T-helper 1 cell (primary cell): ENCODE measurements at regions not wholly inside any gene's neighbourhood (a gene's known extent, or its start where the extent isn't known, plus 50 kb on each side); places are given as distances from the start of the nearest gene placed in this dataset.
"Not testable (repeated sequence)": the region's sequence is repeated elsewhere in the genome, so short reads cannot be mapped to it uniquely, and the experiment has no call there.

Experiments
- DNase-seq, 5 donors: peaks; one replicate each; pipeline ENCODE4 v3.0.0-alpha.2; 2012 to 2020

DNA sequence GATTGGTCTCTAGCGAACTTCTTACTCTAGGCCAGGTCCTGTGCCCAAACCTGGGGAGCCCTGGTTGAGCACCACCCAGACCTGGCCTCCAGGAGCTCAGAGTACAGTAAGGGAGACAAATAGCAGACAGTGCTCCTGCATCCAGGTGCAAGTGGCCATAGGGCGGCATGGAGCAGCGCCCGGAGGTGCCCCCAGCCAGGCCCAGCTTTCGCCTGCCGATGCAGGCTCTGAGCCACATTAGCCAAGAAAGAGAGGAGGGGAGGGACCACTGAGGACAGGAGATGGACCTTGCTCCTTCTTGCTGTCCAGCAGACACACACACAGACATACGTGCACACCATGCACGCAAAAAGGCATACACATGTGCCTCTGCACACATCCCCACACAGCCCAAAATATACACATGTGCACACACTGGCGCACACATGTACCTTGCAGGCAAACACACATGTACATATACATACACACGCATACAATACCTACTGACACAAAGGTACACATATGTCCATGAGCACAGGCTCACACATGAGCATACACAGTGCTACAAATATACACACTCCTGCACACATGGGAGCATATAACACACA, 68.7 kb upstream of the FGF3 start:
- no peak for DNase-seq

DNA sequence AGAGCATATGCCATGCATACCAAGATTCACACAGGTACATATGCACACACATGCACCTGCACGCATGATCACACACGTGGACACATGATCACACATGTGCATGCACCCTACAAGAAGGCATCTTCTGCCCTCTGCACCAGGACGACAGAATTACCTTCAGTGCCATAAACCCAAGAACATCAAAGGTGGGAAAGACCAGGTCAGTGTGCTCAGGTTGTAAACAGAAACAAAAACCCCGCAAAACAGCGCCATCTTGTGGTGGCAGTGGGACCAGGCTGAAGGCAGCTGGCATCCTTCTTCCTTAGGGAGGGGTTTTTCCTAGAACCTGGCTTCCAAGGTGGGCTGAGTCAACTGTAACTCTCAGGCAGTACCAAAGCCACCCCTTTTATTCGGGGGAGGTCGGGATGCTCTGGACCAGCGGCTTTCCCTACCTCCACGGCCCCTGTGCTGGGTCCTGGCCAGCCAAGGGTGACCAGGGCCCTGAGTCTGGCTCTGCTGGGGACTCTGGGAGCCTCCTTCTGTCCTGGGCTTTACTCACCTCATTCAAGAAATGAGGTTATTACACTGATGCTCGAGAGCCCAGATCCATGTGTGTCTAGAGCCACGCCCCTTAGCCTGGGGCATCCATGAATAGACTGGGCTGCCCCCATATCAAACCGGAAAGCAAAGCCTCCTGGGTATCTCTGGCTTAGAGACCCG, 69.4 kb upstream of the FGF3 start:
- peak in 4 of 5 donors; percentile 40 to 65 (median 46) for DNase-seq

DNA sequence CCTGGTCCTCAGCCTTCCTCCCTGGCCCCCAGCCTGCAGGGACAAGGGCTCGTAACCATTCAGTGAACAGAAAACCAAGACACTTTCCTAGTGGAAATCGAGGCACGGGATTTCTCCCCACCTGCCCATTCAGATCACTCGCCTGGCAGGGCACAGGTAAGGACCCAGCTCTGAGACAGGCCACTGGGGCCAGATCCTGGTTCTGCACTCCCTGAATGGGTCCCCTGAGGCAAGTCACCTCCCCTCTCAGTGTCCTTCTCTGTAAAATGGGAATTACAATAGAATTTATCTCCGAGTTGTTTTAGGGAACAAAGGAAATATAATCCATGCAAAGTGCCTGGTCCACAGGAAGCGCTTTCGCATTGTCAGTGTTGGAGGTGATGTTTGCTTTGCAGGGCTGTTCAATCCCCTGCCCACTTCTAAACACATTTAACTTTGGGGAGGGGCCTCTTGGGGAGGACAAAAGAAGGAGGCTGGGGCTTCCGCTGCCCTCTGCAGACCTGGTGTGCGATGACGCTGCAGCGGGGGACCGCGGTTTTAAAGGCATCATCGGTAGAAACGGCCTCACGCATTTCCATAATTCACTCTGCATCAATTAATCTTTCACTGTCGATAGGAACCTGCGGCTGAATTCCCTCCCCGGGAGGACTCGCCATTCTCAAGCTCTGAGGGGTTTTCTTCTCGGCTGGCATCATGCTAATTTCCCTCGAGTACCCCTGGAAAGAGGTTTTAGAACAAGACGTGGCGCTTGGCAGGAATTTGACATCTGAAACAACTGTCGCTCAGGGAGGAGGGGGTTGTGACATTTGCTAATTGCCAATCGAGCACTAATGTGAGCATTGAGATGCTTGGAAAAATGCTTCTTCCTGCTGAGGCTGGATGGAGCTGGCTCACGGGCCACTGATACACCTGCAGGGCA, 70.4 kb upstream of the FGF3 start:
- DNase-seq = no peak

DNA sequence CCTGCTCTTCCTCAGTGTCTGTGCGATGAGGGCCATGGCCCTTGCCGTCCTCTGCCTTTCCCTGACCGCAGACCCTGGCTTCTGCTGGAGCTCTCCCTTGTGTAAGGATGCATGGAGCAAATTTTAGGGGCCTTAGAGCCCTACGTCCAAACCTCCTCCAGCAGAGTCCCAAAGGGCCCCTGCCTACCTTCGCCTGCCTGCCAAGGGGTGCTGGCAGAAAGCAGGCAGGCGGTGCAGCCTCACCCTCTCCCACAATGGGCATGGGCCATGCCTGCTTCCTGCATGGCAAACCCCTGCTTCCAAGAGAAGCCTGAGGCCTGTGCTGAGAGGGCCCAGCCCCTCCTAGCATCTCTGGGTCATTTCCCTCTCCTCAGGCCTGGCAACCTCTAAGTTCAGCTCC, 71.3 kb upstream of the FGF3 start:
- DNase-seq = no peak

DNA sequence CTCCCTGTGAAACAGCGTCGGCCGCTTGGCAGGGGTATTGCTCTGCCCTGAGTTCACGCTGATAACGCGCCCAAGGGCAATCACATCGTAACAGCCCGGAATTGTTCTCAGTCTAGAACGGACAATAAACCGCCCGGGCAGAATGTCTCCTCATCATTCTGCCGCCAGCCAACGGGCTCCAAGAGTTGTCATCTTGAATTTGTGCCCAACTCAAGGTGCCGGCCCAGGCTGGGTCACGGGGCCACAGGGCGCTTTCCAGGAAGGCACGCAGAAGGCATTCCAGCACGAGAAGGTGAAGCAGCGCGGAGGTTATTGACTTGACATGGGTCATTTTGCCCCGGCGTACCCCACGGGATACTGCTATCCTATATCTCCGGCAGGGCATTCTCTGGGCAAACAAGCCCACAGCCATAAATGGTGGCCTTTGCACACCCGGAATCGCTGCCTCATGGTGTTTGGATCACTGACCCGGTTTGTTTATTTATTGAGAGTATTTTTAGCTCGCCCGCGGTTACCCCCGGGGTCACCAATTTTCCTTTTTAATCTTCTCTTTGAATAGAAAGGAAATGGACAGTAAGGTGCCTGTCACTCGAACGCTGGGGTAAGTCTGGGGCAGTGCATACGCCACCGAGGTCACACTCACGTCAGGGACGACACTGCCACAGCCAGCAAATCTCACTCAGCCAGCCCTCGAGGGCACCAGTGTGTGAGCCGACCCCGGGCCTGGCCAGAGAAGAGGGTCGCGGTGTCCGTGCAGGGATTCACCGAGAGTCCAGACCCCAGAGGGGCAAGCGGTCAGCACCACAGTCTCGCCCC, 72.4 kb upstream of the FGF3 start:
- no peak for DNase-seq

DNA sequence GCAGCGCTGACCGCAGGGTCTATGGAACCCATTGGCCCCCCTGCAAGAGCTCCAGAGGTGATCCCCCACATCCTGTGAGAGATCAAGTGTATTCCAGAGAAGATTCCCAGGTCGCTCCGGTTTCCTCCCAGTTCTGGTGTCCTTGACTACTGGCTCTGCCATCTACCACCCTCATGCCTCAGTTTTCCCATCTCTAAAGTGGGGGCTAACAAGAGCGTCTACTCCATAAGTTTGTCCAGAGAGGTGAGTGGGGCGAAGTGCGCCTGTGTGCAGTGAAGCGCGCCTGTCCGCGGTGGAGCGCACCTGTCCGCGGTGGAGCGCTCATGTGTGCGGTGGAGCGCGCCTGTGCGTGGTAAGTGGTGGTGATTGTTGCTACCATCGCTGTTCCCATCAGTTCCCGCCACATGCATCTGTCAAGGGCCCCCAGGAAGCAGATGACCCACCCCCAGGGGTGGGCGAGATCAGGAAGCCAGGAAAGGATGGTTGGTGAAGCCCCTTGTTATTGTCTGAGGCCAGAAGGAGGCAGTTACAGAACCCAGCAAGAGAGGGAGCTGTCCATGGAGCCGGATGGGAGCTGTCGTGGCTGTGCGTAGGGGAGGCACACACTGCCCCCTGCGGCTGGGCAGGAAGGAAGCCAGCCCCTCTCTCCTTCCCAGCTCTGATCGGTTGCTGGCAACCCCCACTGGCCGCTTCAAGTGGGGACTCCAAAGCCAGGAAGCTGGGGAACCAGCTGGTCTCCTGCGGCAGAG, 73.2 kb upstream of the FGF3 start:
- DNase-seq = no peak

DNA sequence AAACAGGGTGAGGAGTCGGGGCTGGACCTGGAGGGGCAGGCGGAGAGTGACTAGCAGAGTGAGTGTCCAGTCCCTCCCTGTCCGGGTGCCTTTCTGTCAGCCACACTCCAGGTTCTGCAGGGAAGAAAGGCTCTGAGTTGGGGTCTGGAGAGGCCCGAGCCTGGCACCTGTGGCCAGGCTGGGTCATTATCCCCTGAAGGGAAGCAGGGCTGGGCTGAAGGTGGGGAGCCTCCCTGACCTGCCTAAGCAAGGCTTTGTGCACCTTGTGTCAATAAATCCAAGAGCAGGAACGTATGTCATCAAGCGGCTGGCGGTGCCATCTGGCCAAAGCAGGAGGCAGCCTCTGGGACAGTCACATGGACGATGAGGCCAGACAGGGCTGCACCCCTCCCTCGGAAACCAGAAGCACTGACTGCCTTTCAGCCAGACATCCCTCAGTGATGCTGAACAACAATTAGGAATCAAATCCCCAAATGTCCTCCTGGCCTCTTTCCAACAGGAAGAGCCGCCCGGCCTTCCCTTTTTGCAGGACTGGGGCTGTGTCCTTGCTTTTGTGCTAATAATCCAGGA, 73.9 kb upstream of the FGF3 start:
- no peak for DNase-seq

DNA sequence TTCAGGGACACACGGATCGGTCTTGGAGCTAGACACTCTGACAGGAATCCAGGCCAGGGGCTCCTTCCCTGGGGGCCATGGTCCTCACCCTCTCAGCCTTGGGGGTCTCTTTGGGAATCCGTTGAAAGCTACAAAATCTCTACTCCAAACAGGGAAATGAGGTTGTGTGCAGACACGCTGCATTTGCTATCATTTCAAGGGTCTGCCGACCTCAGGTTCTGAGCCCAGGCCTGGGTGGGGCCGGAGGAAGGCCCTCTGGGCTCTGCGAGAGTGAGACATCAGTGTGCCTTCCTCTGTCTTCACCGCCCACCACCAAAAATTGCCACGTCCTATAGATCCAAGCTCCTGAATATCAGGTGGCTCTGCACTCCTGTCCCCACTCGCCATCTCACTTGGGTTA, 74.4 kb upstream of the FGF3 start:
- no peak for DNase-seq

DNA sequence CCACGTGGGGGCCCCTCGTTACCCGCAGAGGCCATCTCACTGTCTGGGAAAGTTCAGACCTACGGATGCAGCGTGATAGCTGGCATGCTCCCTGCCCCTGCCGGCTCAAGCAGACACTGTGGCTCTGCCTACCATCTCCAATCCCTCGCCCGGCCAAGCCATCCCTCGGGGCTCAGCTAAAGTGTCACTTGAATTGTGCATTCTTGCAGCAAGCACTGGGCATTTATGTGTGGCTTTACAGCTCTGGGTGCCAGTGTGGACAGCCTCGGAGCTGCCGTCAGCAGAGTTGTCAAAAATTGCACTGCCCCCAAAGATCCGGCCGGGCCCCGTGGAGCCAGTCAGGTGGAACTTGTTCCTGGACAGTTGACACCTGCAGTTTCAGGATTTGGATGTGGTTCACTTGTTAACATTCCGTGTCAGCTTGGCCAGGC, 75.0 kb upstream of the FGF3 start:
- no peak for DNase-seq

DNA sequence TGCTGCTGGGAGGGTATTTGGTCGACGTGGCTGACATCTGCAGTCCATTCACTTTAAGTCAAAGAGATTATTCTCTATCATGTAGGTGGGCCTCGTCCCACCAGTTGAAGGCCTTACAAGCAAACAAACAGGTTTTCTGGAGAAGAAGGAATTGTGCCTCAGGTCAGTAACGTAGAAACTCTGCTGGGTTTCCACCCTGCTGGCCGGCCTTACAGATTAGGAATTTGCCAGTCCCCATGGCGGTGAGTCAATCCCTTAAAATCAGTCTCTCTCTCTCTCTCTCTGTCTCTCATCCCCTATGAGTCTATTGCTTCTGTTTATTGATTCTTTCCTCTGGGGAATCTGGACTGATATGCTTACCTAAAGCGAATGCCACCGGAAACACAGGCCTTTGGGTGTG, 75.4 kb upstream of the FGF3 start:
- DNase-seq = no peak

DNA sequence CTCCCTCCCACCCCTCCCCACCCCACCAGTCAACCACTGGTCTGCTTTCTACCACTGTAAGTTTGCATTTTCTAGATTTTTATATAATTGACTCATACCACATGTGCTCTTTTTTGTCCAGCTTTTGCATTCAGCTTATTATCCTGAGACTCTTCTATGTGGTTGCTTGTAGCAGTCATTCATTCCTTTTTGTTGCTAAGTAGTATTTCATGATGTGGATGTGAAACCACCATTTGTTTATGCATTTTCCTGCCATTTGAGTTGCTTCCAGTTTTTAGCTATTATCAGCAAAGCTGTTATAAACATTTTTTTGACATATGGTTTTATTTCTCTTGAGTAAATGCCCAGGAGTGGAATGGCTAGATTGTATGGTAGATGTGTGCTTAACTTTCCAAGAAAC, 77.0 kb upstream of the FGF3 start:
- no peak for DNase-seq

DNA sequence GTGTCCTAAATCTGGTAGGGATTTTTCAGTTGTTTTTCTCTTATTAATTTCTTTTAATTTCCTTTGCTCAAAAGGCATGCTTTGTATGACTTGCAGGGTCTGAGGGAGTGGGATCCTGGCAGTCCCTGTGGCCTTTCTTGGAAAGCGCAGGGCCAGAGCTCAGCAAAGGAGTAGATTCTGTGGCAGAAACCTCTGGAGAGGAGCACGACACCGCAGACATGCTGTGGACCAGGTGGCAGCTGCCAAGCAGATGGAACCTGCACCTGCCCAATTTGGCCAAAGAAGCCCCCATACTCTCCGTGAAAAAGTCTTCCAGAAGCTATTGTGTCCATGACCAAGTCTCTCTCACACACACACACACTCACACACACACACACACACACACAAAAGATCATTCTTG, 78.9 kb upstream of the FGF3 start:
- DNase-seq = no peak

DNA sequence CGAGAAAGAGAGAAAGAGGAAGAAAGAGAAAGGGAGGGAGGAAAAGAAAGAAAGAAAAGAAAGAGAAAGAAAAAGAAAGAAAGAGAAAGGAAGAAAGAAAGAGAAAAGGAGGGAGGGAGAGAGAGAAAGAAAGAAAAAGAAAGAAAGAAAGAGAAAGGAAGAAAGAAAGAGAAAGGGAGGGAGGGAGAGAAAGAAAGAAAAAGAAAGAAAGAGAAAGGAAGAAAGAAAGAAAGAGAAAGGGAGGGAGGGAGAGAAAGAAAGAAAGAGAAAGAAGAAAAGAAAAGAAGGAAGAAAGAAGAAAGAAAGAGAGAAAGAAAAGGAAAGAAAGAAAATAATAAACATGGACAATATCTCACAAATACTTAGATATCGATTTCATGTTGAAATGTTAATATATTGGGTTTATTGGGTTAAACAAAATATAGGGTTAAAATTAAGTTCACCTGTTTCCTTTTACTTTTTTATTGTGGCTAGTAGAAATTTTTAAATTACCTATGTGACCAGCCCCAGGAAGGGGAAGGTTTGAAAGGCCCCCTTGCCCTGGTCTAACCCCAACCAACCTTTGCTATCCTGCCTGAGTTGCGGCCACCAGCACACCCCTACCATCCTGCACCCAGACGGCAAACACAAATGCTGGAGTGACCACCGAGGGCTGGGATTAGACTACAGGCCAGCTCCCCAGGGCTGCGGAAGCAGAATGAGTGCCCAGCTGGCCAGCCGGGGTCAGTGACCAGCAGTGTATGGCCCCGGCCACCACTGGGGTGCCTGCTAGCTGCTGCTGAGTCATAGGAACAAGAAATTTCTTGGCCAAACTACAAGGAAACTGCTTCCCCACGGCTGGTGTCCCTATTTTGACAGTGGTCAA, 81.0 kb upstream of the FGF3 start:
- no peak for DNase-seq

DNA sequence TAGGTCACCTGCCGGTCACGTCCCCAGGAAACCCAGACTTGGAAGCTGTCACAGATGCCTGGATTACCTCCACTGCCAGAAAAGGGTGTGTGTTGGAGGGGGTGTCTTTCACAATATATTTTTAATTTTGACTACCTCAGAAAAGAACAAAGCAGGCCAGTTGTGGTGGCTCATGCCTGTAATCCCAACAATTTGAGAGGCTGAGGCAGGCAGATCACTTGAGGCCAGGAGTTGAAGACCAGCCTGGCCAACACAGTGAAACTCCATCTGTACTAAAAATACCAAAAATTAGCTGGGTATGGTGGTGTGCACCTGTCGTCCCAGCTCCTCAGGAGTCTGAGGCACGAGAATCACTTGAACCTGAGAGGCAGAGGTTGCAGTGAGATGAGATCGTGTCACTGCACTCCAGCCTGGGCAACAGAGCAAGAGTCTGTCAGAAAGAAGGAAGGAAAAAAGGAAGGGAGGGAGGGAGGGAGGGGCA, 81.6 kb upstream of the FGF3 start:
- not testable (repeated sequence) for DNase-seq

DNA sequence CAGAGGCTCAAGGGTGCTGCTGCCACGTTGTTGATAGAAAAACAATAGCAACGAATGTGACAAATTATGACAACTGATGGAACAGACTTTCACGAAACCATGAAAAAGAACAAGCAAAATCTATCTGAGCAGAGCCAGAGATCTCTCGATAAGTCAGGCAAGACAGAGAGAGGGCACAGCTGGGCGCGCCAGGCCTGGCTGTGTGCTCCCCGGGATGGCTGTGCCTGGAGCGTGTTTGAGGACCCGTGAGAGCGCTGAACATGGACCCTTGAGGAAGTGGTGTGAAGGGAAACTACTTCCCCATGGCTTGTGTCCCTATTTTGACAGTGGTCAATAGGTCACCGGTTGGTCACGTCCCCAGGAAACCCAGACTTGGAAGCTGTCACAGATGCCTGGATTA, 83.1 kb upstream of the FGF3 start:
- DNase-seq = no peak

DNA sequence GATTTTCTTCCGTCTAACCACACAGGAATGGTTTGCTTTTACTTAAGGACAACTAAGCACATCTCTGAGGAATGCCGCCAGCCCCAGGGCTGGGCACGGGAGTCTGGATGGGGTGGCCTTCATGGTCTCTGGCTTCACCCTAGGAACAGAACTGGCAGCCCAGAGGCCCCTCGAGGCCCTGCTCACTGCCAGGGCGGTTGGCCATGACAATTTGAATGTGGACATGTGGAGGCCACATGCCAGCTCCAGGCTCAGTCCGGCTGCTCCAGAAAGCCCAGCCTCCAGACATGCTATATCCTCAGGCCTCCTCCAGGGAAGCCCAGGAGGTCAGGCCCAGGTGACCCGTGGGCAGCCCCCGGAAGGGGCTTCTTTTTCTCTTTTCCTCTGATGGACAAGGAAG, 84.0 kb upstream of the FGF3 start:
- no peak for DNase-seq

DNA sequence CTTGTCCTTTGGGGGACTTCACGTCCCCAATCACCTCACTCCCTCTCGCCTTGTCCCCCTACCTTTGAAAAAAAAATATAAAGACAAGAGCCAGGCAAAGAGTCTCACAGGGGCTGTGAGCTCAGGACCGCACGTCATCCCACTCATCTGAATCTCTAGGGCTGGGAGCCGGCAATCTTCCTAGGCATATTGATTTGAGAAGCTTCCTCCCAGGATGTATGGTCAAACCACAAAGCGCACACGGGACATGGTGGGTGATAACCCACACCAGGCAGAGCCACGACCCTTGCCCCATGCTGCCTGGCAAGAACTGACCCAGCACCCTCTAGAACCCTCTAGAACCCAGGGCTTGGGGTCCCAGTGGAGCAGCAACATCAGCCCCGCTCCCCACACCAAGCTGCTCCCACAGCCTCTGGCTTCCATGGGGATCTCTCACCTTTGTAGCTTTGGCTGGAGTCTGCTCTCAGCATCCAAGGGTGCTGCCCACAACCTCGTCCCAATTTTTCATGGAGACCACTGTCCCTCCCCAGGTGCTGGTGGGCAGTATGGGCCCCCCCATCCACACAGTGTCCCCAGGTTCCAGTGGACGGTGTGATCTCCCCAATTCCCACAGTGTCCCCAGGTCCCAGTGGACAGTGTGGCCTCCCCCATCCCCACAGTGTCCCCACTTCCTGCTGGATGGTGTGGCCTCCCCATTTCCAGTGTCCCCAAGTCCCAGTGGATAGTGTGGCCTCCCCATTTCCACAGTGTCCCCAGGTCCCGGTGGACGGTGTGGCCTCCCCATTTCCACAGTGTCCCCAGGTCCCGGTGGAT, 85.2 kb upstream of the FGF3 start:
- DNase-seq = no peak

DNA sequence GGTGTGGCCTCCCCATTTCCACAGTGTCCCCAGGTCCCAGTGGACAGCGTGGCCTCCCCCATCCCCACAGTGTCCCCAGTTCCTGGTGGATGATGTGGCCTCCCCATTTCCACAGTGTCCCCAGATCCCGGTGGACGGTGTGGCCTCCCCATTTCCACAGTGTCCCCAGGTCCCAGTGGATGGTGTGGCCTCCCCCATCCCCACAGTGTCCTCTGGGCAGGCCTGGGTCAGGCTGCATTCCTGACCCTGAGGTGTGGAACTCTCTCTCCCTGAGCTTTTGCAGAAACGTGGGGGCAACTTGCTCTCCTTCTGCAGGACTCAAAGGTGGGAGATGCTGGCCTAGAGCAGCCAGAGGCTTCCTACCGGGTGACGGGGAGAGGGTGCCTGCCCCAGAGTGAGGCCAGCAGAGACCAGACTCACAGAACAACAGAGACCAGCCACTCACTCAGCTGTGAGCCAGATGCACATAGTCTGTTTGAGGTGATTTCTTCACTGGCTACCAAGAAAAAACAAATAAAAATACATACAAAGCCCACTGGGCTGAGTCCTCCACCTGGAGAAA, 85.8 kb upstream of the FGF3 start:
- DNase-seq = no peak
